ENCODE measurements at regions not wholly inside any gene's neighbourhood (a gene's known extent, or its start where the extent isn't known, plus 50 kb on each side); places are given as distances from the start of the nearest gene placed in this dataset.
A peak's percentile ranks its signal among the peaks of the same experiment; 100 is the strongest.

- Histone ChIP-seq H3K27me3 (no peaks in the 10 kb centered on the region), H3K4me1 (peaks cover 0 to 16% (median 0%) of the 10 kb centered on the region in 12 donors), H3K36me3 (no peaks in the 10 kb centered on the region), H3K9me3 (peaks cover 0 to 5% (median 0%) of the 10 kb centered on the region in 12 donors), H3K27ac (peak overlapping the region in 8 of 12 donors; percentile 29 to 85 (median 68)), H3K4me3 (no peak overlapping the region)
- ATAC-seq (no peak), DNase-seq (no peak)
- TF ChIP-seq POLR2A (IDR thresholded peaks at IDR 0.05) (no peak), CTCF (IDR thresholded peaks at IDR 0.05) (no peak)
- WGBS, 4 donors = 67 to 74% (median 71%) methylated on average over 9 of the region's 9 CpGs
- intact Hi-C loops (cut with DNase I) = loop anchor here in 2 of 10 donors (10.0 kb wide), 2 partner anchors 69 to 149 kb away; no protein-coding TSS in a partner anchor
Observed at GRCh38 chr6:169075915-169076654, 177.6 kb downstream of the THBS2 start.

DNA sequence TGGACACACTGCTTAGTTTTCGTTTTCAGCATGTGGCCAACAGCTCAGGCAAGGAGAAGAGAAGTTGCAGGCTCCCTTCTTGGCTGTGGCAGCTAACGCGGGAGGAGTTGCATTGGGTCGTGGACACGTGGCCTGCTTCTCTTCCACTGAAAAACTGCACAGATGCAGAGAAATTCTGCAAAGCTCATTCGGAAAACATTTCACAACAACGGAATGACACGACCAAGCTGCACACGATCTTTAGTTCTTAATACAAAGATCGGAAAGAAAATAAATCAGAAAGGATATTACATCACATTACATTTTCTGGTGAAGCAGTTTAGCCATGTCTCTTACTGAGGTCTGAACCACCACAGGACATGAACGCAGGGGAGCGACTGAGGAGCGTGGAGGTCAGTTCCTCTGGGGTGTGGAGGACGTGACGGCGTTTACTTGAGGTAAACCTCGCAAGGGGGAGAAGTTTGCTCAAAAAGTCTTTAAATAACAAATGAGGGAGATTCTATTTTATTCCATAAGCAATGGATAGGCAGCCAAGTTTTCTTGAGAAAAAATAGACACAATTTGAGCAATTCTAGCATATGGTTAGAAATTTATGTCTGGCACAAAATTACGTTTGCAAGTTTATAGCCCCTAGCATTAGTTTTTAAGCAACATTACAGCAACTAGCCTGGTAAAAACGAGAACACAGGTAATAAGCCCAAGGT is 178.3 kb downstream of the THBS2 start:
- TF ChIP-seq POLR2A (IDR thresholded peaks at IDR 0.05) (no peak), CTCF (IDR thresholded peaks at IDR 0.05) (no peak)
- H3K4me3 ChIP-seq = peak overlapping the region in 1 of 12 donors; percentile 27
- no peaks in the 10 kb centered on the region for H3K36me3 ChIP-seq
- peak overlapping the region in 10 of 12 donors; percentile 17 to 85 (median 68) for H3K27ac ChIP-seq
- peak in 4 of 5 donors; percentile 40 to 72 (median 61) for DNase-seq
- intact Hi-C loops (cut with DNase I) = loop anchor here in 2 of 10 donors (10.0 kb wide), 2 partner anchors 69 to 149 kb away; no protein-coding TSS in a partner anchor
- peak; percentile 40 to 74 (median 63) for ATAC-seq
- peaks cover 0 to 16% (median 0%) of the 10 kb centered on the region in 12 donors for H3K4me1 ChIP-seq
- H3K27me3 ChIP-seq = no peaks in the 10 kb centered on the region
- peaks cover 0 to 5% (median 0%) of the 10 kb centered on the region in 12 donors for H3K9me3 ChIP-seq
- 56 to 64% (median 62%) methylated on average over 19 of the region's 19 CpGs for WGBS, 4 donors

- 43 to 53% (median 50%) methylated on average over 4 of the region's 4 CpGs for WGBS, 4 donors
- H3K4me1 ChIP-seq = peaks cover 0 to 16% (median 0%) of the 10 kb centered on the region in 12 donors
- H3K9me3 ChIP-seq = peaks cover 0 to 5% (median 0%) of the 10 kb centered on the region in 12 donors
- TF ChIP-seq POLR2A (IDR thresholded peaks at IDR 0.05) (no peak), CTCF (IDR thresholded peaks at IDR 0.05) (no peak)
- H3K27me3 ChIP-seq = no peaks in the 10 kb centered on the region
- no peak overlapping the region for H3K4me3 ChIP-seq
- no peak for DNase-seq
- ATAC-seq = no peak
- H3K27ac ChIP-seq = peak overlapping the region in 10 of 12 donors; percentile 17 to 85 (median 68)
- intact Hi-C loops (cut with DNase I) = loop anchor here in 2 of 10 donors (10.0 kb wide), 2 partner anchors 70 to 150 kb away; no protein-coding TSS in a partner anchor
- H3K36me3 ChIP-seq = no peaks in the 10 kb centered on the region
Observed at GRCh38 chr6:169074526-169074925, 179.1 kb downstream of the THBS2 start.

DNA sequence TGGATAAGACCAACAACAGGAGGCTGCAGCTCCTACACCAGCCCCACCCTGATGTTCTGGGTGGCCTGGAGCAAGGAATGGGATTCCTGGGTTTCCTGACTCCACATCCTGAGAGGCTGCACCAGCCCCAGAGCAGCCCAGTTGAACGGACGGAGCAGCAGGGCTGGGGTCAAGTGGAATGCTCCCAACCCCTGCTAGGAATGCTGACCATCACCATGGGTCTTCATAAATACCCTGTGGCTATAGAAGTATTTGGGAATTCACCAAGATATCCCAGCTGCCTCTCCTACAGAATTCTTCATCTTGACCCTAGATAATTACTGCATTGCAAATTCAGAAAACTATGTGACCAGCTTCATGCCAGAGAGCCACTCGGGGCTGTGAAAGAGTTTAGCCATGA is 180.3 kb downstream of the THBS2 start:
- Histone ChIP-seq H3K9me3 (peaks cover 0 to 5% (median 0%) of the 10 kb centered on the region in 12 donors), H3K4me1 (peaks cover 0 to 16% (median 0%) of the 10 kb centered on the region in 12 donors), H3K27ac (no peak overlapping the region), H3K36me3 (no peaks in the 10 kb centered on the region), H3K27me3 (no peaks in the 10 kb centered on the region), H3K4me3 (no peak overlapping the region)
- TF ChIP-seq CTCF (IDR thresholded peaks at IDR 0.05) (no peak), POLR2A (IDR thresholded peaks at IDR 0.05) (no peak)
- intact Hi-C loops (cut with DNase I) = loop anchor here in 2 of 10 donors (10.0 kb wide), 2 partner anchors 71 to 151 kb away; no protein-coding TSS in a partner anchor
- 28 to 48% (median 43%) methylated on average over 3 of the region's 3 CpGs for WGBS, 4 donors
- ATAC-seq (no peak), DNase-seq (no peak)

All from heart left ventricle (tissue), 16 donors.